K562 (cell line): ENCODE measurements at regions not wholly inside any gene's neighbourhood (a gene's known extent, or its start where the extent isn't known, plus 50 kb on each side); places are given as distances from the start of the nearest gene placed in this dataset.

ENCODE experiments used
- ATAC-seq: fragments of 200-7000 bp; cut with Tn5 transposase; 3 replicates; pipeline ENCODE4 v1.9.1; 2020; ENCODE audit warnings: moderate library complexity
- BruUV-seq: library from RNA; stranded (reverse); fragments of 400-500 nt; replicated peaks from 2 replicates; lab custom pipeline; 2021; lab: Mats Ljungman, UMichigan
- CTCF ChIA-PET: fragments of 300-600 bp; formaldehyde crosslinking; extraction: SDS; loops from one replicate; lab custom pipeline; 2021; ENCODE audit warnings: low intra/inter-chr PET ratio; lab: Yijun Ruan, JAX
- POLR2A ChIA-PET: fragments of 300-600, 350-650 bp; sonication (Branson Sonifier 250); formaldehyde crosslinking; extraction: SDS; loops from one replicate; lab custom pipeline; 2021; ENCODE audit warnings: antibody characterized with exemption, inconsistent platforms; lab: Yijun Ruan, JAX
- DNase-seq, 4 experiments: peaks; one replicate each; pipeline versions ENCODE4 v3.0.0 to v3.0.0-alpha.2; 2011 to 2018; ENCODE audit warnings: low spot score in 3 of 4, mixed read lengths in 3 of 4; ENCODE audit errors: extremely low read depth in 1 of 4
- FAIRE-seq: peaks from 2 replicates; lab custom pipeline; 2011; peaks lifted over from hg19 to GRCh38; lab: Jason Lieb, UNC
- H2AFZ ChIP-seq: 2 replicates; pipeline ENCODE4 v1.6.0; 2011; ENCODE audit warnings: low read depth, low read length, control low read depth, inconsistent platforms
- H3K27ac ChIP-seq: fragments of 200-600 bp; 3 replicates; pipeline ENCODE4 v1.8.0; 2011; ENCODE audit warnings: low read depth, mild to moderate bottlenecking, control low read depth, inconsistent platforms, low read length, moderate library complexity, mixed read lengths; ENCODE audit errors: extremely low read depth
- H3K27me3 ChIP-seq, 2 experiments: fragments of 300-600 bp in 1 of 2; 2 replicates in 1 of 2; 3 replicates in 1 of 2; pipeline versions ENCODE4 v1.6.0 to v1.8.0; 2011; ENCODE audit warnings: inconsistent platforms in 2 of 2, low read length in 2 of 2, mild to moderate bottlenecking in 1 of 2, mixed read lengths in 1 of 2, moderate library complexity in 1 of 2; ENCODE audit not compliant: control insufficient read depth in 2 of 2, insufficient read depth in 2 of 2
- H3K36me3 ChIP-seq: fragments of 300-600 bp; 3 replicates; pipeline ENCODE4 v1.8.0; 2011; ENCODE audit warnings: mild to moderate bottlenecking, low read length, inconsistent platforms; ENCODE audit not compliant: control insufficient read depth, insufficient read depth
- H3K4me1 ChIP-seq, 2 experiments: fragments of 200-600 bp in 1 of 2; replicated peaks in 1 of 2; 2 replicates in 1 of 2; 3 replicates in 1 of 2; pipeline versions ENCODE4 v1.5.1 to v1.8.0; 2011; ENCODE audit warnings: inconsistent platforms in 2 of 2, low read length in 2 of 2, mild to moderate bottlenecking in 1 of 2, mixed read lengths in 1 of 2, moderate library complexity in 1 of 2; ENCODE audit not compliant: control insufficient read depth in 2 of 2, insufficient read depth in 2 of 2
- H3K4me2 ChIP-seq: 2 replicates; pipeline ENCODE4 v1.6.1; 2011; ENCODE audit warnings: low read length, control low read depth, inconsistent platforms, mixed read lengths; ENCODE audit not compliant: insufficient read depth
- H3K4me3 ChIP-seq: fragments of 200-600 bp; sonication (generic), shearing (Covaris generic); 2 replicates; pipeline ENCODE4 v1.5.1; 2016; ENCODE audit warnings: control low read depth, inconsistent platforms
- H3K79me2 ChIP-seq: fragments of 200-600 bp; 3 replicates; pipeline ENCODE4 v1.8.0; 2011; ENCODE audit warnings: low read length, inconsistent platforms; ENCODE audit not compliant: control insufficient read depth, insufficient read depth
- H3K9ac ChIP-seq, 2 experiments: 2 replicates each; pipeline versions ENCODE4 v1.6.0 to v1.6.1; 2011; ENCODE audit warnings: low read depth in 2 of 2, low read length in 2 of 2, control low read depth in 1 of 2, inconsistent platforms in 1 of 2, mild to moderate bottlenecking in 1 of 2, mixed read lengths in 1 of 2; ENCODE audit not compliant: insufficient read depth in 1 of 2
- H3K9me1 ChIP-seq: one replicate; pipeline ENCODE4 v1.6.0; 2011; ENCODE audit warnings: inconsistent platforms, mild to moderate bottlenecking, low read length, moderate library complexity; ENCODE audit not compliant: control insufficient read depth, insufficient read depth
- H3K9me3 ChIP-seq: replicated peaks from 2 replicates; pipeline ENCODE4 v1.5.1; 2011; ENCODE audit warnings: low read depth, low read length, inconsistent platforms; ENCODE audit not compliant: control insufficient read depth, insufficient read depth
- H4K20me1 ChIP-seq: replicated peaks from 2 replicates; pipeline ENCODE4 v1.6.1; 2011; ENCODE audit warnings: low read length, inconsistent platforms, mixed read lengths; ENCODE audit not compliant: control insufficient read depth, insufficient read depth
- AFF1 ChIP-seq, 2 experiments: fragments of 450-650 bp; IDR thresholded peaks; 2 replicates each; pipeline ENCODE4 v1.6.1; 2018; ENCODE audit warnings: mild to moderate bottlenecking in 2 of 2, low read depth in 1 of 2; ENCODE audit not compliant: partially characterized antibody in 2 of 2
- HLTF ChIP-seq: fragments of 450-650 bp; IDR thresholded peaks from 2 replicates; pipeline ENCODE4 v1.6.1; 2016
- KLF6 ChIP-seq: fragments of 250-450 bp; sonication (Bioruptor Pico); IDR thresholded peaks from 2 replicates; pipeline ENCODE4 v1.4.0; 2020; ENCODE audit warnings: mild to moderate bottlenecking, moderate library complexity, borderline replicate concordance
- NCOA4 ChIP-seq: fragments of 450-650 bp; IDR thresholded peaks from 2 replicates; pipeline ENCODE4 v1.6.1; 2018; ENCODE audit warnings: mild to moderate bottlenecking; ENCODE audit not compliant: partially characterized antibody
- NR4A1 ChIP-seq, 2 experiments: fragments of 250-450 bp in 1 of 2; fragments of 450-650 bp in 1 of 2; sonication (Bioruptor Pico) in 1 of 2; IDR thresholded peaks; 2 replicates each; pipeline versions ENCODE4 v1.4.0 to v1.6.1; 2016 to 2020; ENCODE audit warnings: mild to moderate bottlenecking in 2 of 2, missing compliant biosample characterization in 1 of 2, missing genetic modification characterization in 1 of 2, moderate library complexity in 1 of 2
- POLR2B ChIP-seq: fragments of 450-650 bp; IDR thresholded peaks from 2 replicates; pipeline ENCODE4 v1.6.1; 2018; ENCODE audit warnings: low read depth; ENCODE audit not compliant: partially characterized antibody
- PRDM10 ChIP-seq: fragments of 450-650 bp; IDR thresholded peaks from 2 replicates; pipeline ENCODE4 v1.6.1; 2018; ENCODE audit not compliant: partially characterized antibody
- ZBTB2 ChIP-seq: fragments of 450-650 bp; IDR thresholded peaks from 2 replicates; pipeline ENCODE4 v1.6.1; 2016; ENCODE audit warnings: antibody characterized with exemption
- ZNF76 ChIP-seq: fragments of 250-450 bp; sonication (Bioruptor Pico); IDR thresholded peaks from 2 replicates; pipeline ENCODE4 v1.4.0; 2020; ENCODE audit warnings: mild to moderate bottlenecking, moderate library complexity, borderline replicate concordance
- WGBS: fragments of 100-300 bp; shearing (Covaris generic); methylation state at CpG from one replicate; pipeline ENCODE4 v1.1.6; 2016; ENCODE audit warnings: low coverage, mixed read lengths; ENCODE audit not compliant: insufficient coverage; ENCODE audit errors: missing lambda C conversion rate; 5-methylcytosine and 5-hydroxymethylcytosine counted together
- in situ Hi-C: fragments of 300-500 bp; cut with MboI; formaldehyde crosslinking; loops from 4 replicates; pipeline ENCODE4 v1.15.0; 2018; ENCODE audit warnings: inconsistent platforms, mixed read lengths
- intact Hi-C: fragments of 100-400 bp; cut with micrococcal nuclease; formaldehyde crosslinking; loops from 2 replicates; pipeline ENCODE4 v1.14.2; 2022

GRCh38 chr1:37147906-37148305 lies 113.6 kb upstream of the GRIK3 start:
- no peaks in the 10 kb centered on the region for H3K27me3 ChIP-seq
- no peaks in the 10 kb centered on the region for H3K36me3 ChIP-seq
- no peak overlapping the region for H3K4me2 ChIP-seq
- no peak overlapping the region for H2AFZ ChIP-seq
- no peaks in the 10 kb centered on the region for H3K9me1 ChIP-seq
- ChIA-PET POLR2A (interaction anchor here (0.8 to 1.1 kb wide), 2 partner anchors 11 to 30 kb away, joined by 3 to 4 read pairs; no protein-coding TSS in a partner anchor), CTCF (no interaction called here)
- H3K4me1 ChIP-seq = no peaks in the 10 kb centered on the region
- in situ Hi-C loops (no loop called here), intact Hi-C loops (no loop called here)
- H3K4me3 ChIP-seq = no peak overlapping the region
- 0% methylated on average over 2 of the region's 2 CpGs for WGBS
- no peak for FAIRE-seq
- H4K20me1 ChIP-seq = no peaks in the 10 kb centered on the region
- no peak overlapping the region for H3K27ac ChIP-seq
- no TSS peak for BruUV-seq
- no peak for ATAC-seq
- TF ChIP-seq ZNF76 (CRISPR knock-in tag) (no peak), PRDM10 (no peak), NR4A1 (CRISPR knock-in tag; IDR thresholded peaks at IDR 0.05) (no peak), NR4A1 (tag; IDR thresholded peaks at IDR 0.05) (no peak), KLF6 (CRISPR knock-in tag) (no peak), NCOA4 (no peak), POLR2B (no peak), AFF1 (IDR thresholded peaks at IDR 0.05; ENCODE audit: low read depth in 1 of 2, partially characterized antibody in 2 of 2) (no peak), HLTF (no peak), ZBTB2 (no peak)
- H3K9me3 ChIP-seq = no peaks in the 10 kb centered on the region
- H3K79me2 ChIP-seq = no peaks in the 10 kb centered on the region
- DNase-seq = no peak
- no peak overlapping the region for H3K9ac ChIP-seq
